ENCODE measurements at regions not wholly inside any gene's neighbourhood (a gene's known extent, or its start where the extent isn't known, plus 50 kb on each side); places are given as distances from the start of the nearest gene placed in this dataset.
"Not testable (repeated sequence)": the region's sequence is repeated elsewhere in the genome, so short reads cannot be mapped to it uniquely, and the experiment has no call there.

- H3K27me3 Mint-ChIP-seq; H3K4me1 Mint-ChIP-seq; H3K9me3 ChIP-seq (ENCODE audit: control insufficient read depth in 2 of 3, low read length in 3 of 3); POLR2A ChIA-PET; DNase-seq; H3K27me3 ChIP-seq (ENCODE audit: control insufficient read depth in 2 of 2, insufficient read depth in 2 of 2, low read length in 2 of 2); H3K36me3 ChIP-seq (ENCODE audit: control insufficient read depth in 2 of 3, insufficient read depth in 3 of 3, low read length in 3 of 3); H3K4me3 ChIP-seq (ENCODE audit: low read length); H3K9me3 Mint-ChIP-seq; H3K4me1 ChIP-seq (ENCODE audit: control insufficient read depth in 2 of 2, insufficient read depth in 2 of 2, low read length in 2 of 2); ATAC-seq; intact Hi-C loops (cut with micrococcal nuclease); H3K27ac Mint-ChIP-seq; H3K27ac ChIP-seq (ENCODE audit: low read depth, low read length); H3K36me3 Mint-ChIP-seq; H3K4me3 Mint-ChIP-seq: not testable (repeated sequence)
- CTCF ChIA-PET, result interaction anchor here (0.5 to 0.7 kb wide), 2 partner anchors 11 to 335 kb away, joined by 3 read pairs; no protein-coding TSS in a partner anchor
These were observed 105.7 kb downstream of the NPIPB11 start for GRCh38 chr16:29300541-29301535.

- H3K4me1 ChIP-seq (ENCODE audit: control insufficient read depth in 2 of 2, insufficient read depth in 2 of 2, low read length in 2 of 2); H3K4me3 ChIP-seq (ENCODE audit: low read length); H3K36me3 ChIP-seq (ENCODE audit: control insufficient read depth in 2 of 3, insufficient read depth in 3 of 3, low read length in 3 of 3); H3K27me3 ChIP-seq (ENCODE audit: control insufficient read depth in 2 of 2, insufficient read depth in 2 of 2, low read length in 2 of 2); H3K27ac ChIP-seq (ENCODE audit: low read depth, low read length); POLR2A ChIA-PET; intact Hi-C loops (cut with micrococcal nuclease); H3K36me3 Mint-ChIP-seq; H3K4me3 Mint-ChIP-seq; DNase-seq; H3K9me3 ChIP-seq (ENCODE audit: control insufficient read depth in 2 of 3, low read length in 3 of 3); H3K27me3 Mint-ChIP-seq; H3K9me3 Mint-ChIP-seq; H3K4me1 Mint-ChIP-seq: not testable (repeated sequence)
- peak overlapping the region in 1 of 9 donors; percentile 33 for H3K27ac Mint-ChIP-seq
- CTCF ChIA-PET, result interaction anchor here (0.7 kb wide), 1 partner anchor 10 kb away, joined by 3 read pairs; no protein-coding TSS in a partner anchor
- ATAC-seq, result peak; percentile 86
These were observed 106.5 kb downstream of the NPIPB11 start for GRCh38 chr16:29300030-29300491.

GRCh38 chr16:29298997-29299396 is 107.5 kb downstream of the NPIPB11 start:
- H3K27me3 Mint-ChIP-seq; H3K4me1 ChIP-seq (ENCODE audit: control insufficient read depth in 2 of 2, insufficient read depth in 2 of 2, low read length in 2 of 2); POLR2A ChIA-PET; H3K4me3 ChIP-seq (ENCODE audit: low read length); H3K4me1 Mint-ChIP-seq; H3K36me3 Mint-ChIP-seq; CTCF ChIA-PET; ATAC-seq; H3K9me3 ChIP-seq (ENCODE audit: control insufficient read depth in 2 of 3, low read length in 3 of 3); H3K36me3 ChIP-seq (ENCODE audit: control insufficient read depth in 2 of 3, insufficient read depth in 3 of 3, low read length in 3 of 3); intact Hi-C loops (cut with micrococcal nuclease); H3K27me3 ChIP-seq (ENCODE audit: control insufficient read depth in 2 of 2, insufficient read depth in 2 of 2, low read length in 2 of 2); H3K9me3 Mint-ChIP-seq; DNase-seq; H3K27ac ChIP-seq (ENCODE audit: low read depth, low read length); H3K4me3 Mint-ChIP-seq: not testable (repeated sequence)
- peak overlapping the region in 1 of 9 donors; percentile 33 for H3K27ac Mint-ChIP-seq

DNA sequence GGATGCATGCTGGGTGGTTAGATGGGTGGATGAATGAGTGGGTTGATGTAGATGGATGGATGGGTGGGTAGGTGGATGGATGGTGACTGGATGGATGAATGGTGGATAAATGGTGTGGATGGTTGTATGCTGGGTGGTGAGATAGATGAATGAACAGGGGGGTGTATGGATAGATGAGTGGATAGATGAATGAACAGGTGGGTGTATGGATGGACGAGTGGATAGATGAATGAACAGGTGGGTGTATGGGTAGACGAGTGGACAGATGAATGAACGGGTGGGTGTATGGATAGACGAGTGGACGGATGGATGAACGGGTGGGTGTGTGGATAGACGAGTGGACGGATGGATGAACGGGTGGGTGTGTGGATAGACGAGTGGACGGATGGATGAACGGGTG is 108.2 kb downstream of the NPIPB11 start:
- ATAC-seq; DNase-seq; H3K27ac ChIP-seq (ENCODE audit: low read depth, low read length); H3K4me1 Mint-ChIP-seq; H3K4me3 ChIP-seq (ENCODE audit: low read length); H3K36me3 Mint-ChIP-seq; H3K4me3 Mint-ChIP-seq; intact Hi-C loops (cut with micrococcal nuclease); H3K36me3 ChIP-seq (ENCODE audit: control insufficient read depth in 2 of 3, insufficient read depth in 3 of 3, low read length in 3 of 3); H3K4me1 ChIP-seq (ENCODE audit: control insufficient read depth in 2 of 2, insufficient read depth in 2 of 2, low read length in 2 of 2); CTCF ChIA-PET; H3K27me3 Mint-ChIP-seq; H3K9me3 ChIP-seq (ENCODE audit: control insufficient read depth in 2 of 3, low read length in 3 of 3); H3K27ac Mint-ChIP-seq; H3K27me3 ChIP-seq (ENCODE audit: control insufficient read depth in 2 of 2, insufficient read depth in 2 of 2, low read length in 2 of 2); H3K9me3 Mint-ChIP-seq; POLR2A ChIA-PET: not testable (repeated sequence)

DNA sequence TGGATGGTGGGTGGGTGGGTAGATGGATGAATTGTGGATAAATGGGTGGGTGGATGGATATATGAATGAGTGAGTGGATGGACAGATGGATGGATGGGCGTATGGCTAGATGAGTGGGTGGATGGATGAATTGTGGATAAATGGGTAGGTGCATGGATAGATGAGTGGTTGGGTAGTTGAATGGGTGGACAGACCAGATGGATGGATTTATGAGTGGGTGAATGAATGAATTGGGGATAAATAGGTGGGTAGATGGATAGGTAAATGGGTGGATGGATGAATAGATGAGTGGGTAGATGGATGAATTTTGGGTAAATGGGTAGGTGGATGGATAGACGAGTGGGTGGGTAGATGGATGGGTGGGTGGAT is 108.7 kb downstream of the NPIPB11 start:
- ATAC-seq; H3K36me3 Mint-ChIP-seq; H3K9me3 ChIP-seq (ENCODE audit: control insufficient read depth in 2 of 3, low read length in 3 of 3); H3K9me3 Mint-ChIP-seq; CTCF ChIA-PET; H3K27ac Mint-ChIP-seq; intact Hi-C loops (cut with micrococcal nuclease); DNase-seq; H3K27me3 ChIP-seq (ENCODE audit: control insufficient read depth in 2 of 2, insufficient read depth in 2 of 2, low read length in 2 of 2); H3K4me1 ChIP-seq (ENCODE audit: control insufficient read depth in 2 of 2, insufficient read depth in 2 of 2, low read length in 2 of 2); H3K27ac ChIP-seq (ENCODE audit: low read depth, low read length); H3K27me3 Mint-ChIP-seq; POLR2A ChIA-PET; H3K4me3 ChIP-seq (ENCODE audit: low read length); H3K4me3 Mint-ChIP-seq; H3K4me1 Mint-ChIP-seq; H3K36me3 ChIP-seq (ENCODE audit: control insufficient read depth in 2 of 3, insufficient read depth in 3 of 3, low read length in 3 of 3): not testable (repeated sequence)

GRCh38 chr16:29297144-29297808 is 109.2 kb downstream of the NPIPB11 start:
- H3K36me3 ChIP-seq (ENCODE audit: control insufficient read depth in 2 of 3, insufficient read depth in 3 of 3, low read length in 3 of 3); POLR2A ChIA-PET; H3K36me3 Mint-ChIP-seq; H3K27me3 ChIP-seq (ENCODE audit: control insufficient read depth in 2 of 2, insufficient read depth in 2 of 2, low read length in 2 of 2); DNase-seq; H3K9me3 Mint-ChIP-seq; H3K27me3 Mint-ChIP-seq; H3K4me3 Mint-ChIP-seq; CTCF ChIA-PET; intact Hi-C loops (cut with micrococcal nuclease); H3K4me3 ChIP-seq (ENCODE audit: low read length); H3K4me1 Mint-ChIP-seq; H3K27ac Mint-ChIP-seq; H3K4me1 ChIP-seq (ENCODE audit: control insufficient read depth in 2 of 2, insufficient read depth in 2 of 2, low read length in 2 of 2); H3K27ac ChIP-seq (ENCODE audit: low read depth, low read length); H3K9me3 ChIP-seq (ENCODE audit: control insufficient read depth in 2 of 3, low read length in 3 of 3); ATAC-seq: not testable (repeated sequence)

DNA sequence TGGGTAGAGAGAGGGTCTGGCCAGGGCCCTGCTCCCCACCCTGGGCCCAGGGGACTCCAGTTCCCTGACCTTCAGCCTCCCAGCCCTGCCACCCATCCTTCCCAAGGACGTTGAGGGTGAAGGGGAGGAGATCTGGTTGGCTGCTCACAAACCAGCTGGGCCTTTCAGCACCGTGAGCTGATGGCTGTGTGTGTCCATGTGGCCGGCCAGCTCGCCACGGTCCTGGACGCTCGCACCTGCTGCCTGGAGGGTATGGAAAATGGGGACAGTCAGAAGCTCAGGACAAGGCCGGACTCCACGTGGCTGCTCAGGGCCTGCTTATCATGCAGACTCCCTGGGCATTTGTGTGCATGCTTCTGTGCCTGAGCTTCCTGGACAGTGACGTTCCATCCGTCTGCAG is 110.3 kb downstream of the NPIPB11 start:
- intact Hi-C loops (cut with micrococcal nuclease); H3K4me3 ChIP-seq (ENCODE audit: low read length); H3K36me3 ChIP-seq (ENCODE audit: control insufficient read depth in 2 of 3, insufficient read depth in 3 of 3, low read length in 3 of 3); ATAC-seq; CTCF ChIA-PET; H3K27ac Mint-ChIP-seq; H3K9me3 Mint-ChIP-seq; DNase-seq; H3K27ac ChIP-seq (ENCODE audit: low read depth, low read length); H3K4me1 Mint-ChIP-seq; H3K9me3 ChIP-seq (ENCODE audit: control insufficient read depth in 2 of 3, low read length in 3 of 3); POLR2A ChIA-PET; H3K27me3 ChIP-seq (ENCODE audit: control insufficient read depth in 2 of 2, insufficient read depth in 2 of 2, low read length in 2 of 2); H3K27me3 Mint-ChIP-seq; H3K4me1 ChIP-seq (ENCODE audit: control insufficient read depth in 2 of 2, insufficient read depth in 2 of 2, low read length in 2 of 2); H3K36me3 Mint-ChIP-seq; H3K4me3 Mint-ChIP-seq: not testable (repeated sequence)

Measured in naive thymus-derived CD4-positive, alpha-beta T cell (primary cell).